ENCODE measurements at regions not wholly inside any gene's neighbourhood (a gene's known extent, or its start where the extent isn't known, plus 50 kb on each side); places are given as distances from the start of the nearest gene placed in this dataset.

DNA sequence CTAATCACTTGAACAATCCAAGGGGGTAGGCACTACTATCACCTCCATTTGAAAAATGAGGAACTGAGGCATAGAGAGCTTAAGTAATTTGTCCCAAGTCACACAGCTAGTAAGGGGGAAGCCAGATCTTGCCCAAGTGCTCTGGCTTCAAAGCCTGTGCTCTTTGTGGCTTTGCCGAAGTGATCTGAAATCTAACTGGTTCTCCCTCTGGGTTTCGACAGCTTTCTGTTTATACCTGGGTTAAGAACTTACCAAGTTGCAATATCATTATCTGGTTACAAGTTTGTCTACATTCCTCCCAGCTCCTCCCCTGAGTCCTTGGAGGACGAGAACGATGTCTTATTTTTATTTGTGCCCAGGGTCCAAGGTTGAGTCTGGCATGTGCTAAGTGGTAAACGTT is 125.3 kb upstream of the RAI2 start:
- H3K4me3 ChIP-seq: no peak overlapping the region
- no peaks in the 10 kb centered on the region for H3K4me1 ChIP-seq (replicated peaks in 1 of 2; ENCODE audit: control insufficient read depth in 2 of 2, insufficient read depth in 2 of 2, low read length in 2 of 2)
- H4K20me1 ChIP-seq (replicated peaks; ENCODE audit: control insufficient read depth, insufficient read depth, low read length): no peaks in the 10 kb centered on the region
- H3K27me3 ChIP-seq (ENCODE audit: control insufficient read depth in 2 of 2, insufficient read depth in 2 of 2, low read length in 2 of 2): peaks cover 0 to 5% of the 10 kb centered on the region in 2 experiments; a peak in 1 of 5 replicates
- no peak overlapping the region for H3K9ac ChIP-seq (ENCODE audit: insufficient read depth in 1 of 2, low read depth in 2 of 2, low read length in 2 of 2)
- no peaks in the 10 kb centered on the region for H3K9me3 ChIP-seq (replicated peaks; ENCODE audit: control insufficient read depth, insufficient read depth, low read depth, low read length)
- no peak overlapping the region for H3K27ac ChIP-seq (ENCODE audit: extremely low read depth, low read depth, low read length)
- H3K36me3 ChIP-seq (ENCODE audit: control insufficient read depth, insufficient read depth, low read length): no peaks in the 10 kb centered on the region
- no peaks in the 10 kb centered on the region for H3K9me1 ChIP-seq (ENCODE audit: control insufficient read depth, insufficient read depth, low read length)
- H3K4me2 ChIP-seq (ENCODE audit: insufficient read depth, low read length): no peak overlapping the region
- no peaks in the 10 kb centered on the region for H3K79me2 ChIP-seq (ENCODE audit: control insufficient read depth, insufficient read depth, low read length)
- intact Hi-C loops (cut with micrococcal nuclease) (no loop called here), in situ Hi-C loops (cut with MboI) (no loop called here)
- FAIRE-seq: no peak
- ATAC-seq: no peak
- POLR2A ChIA-PET: no interaction called here
- no peak for TF ChIP-seq MEF2A (IDR thresholded peaks at IDR 0.05; ENCODE audit: control insufficient read depth, low read depth, low read length)
- no peak for TF ChIP-seq E2F3 (CRISPR knock-in tag; IDR thresholded peaks at IDR 0.05)
- TF ChIP-seq E4F1 (CRISPR knock-in tag; IDR thresholded peaks at IDR 0.05; ENCODE audit: borderline replicate concordance): no peak
- TF ChIP-seq KLF13 (tag; IDR thresholded peaks at IDR 0.05; ENCODE audit: borderline replicate concordance, low read depth): no peak
- TF ChIP-seq, protein P1, sequence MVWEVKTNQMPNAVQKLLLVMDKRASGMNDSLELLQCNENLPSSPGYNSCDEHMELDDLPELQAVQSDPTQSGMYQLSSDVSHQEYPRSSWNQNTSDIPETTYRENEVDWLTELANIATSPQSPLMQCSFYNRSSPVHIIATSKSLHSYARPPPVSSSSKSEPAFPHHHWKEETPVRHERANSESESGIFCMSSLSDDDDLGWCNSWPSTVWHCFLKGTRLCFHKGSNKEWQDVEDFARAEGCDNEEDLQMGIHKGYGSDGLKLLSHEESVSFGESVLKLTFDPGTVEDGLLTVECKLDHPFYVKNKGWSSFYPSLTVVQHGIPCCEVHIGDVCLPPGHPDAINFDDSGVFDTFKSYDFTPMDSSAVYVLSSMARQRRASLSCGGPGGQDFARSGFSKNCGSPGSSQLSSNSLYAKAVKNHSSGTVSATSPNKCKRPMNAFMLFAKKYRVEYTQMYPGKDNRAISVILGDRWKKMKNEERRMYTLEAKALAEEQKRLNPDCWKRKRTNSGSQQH (CRISPR knock-in tag; IDR thresholded peaks at IDR 0.05): no peak
- no peak for TF ChIP-seq ZC3H11A (IDR thresholded peaks at IDR 0.05; ENCODE audit: low read depth, low read length)
- TF ChIP-seq, protein P2, sequence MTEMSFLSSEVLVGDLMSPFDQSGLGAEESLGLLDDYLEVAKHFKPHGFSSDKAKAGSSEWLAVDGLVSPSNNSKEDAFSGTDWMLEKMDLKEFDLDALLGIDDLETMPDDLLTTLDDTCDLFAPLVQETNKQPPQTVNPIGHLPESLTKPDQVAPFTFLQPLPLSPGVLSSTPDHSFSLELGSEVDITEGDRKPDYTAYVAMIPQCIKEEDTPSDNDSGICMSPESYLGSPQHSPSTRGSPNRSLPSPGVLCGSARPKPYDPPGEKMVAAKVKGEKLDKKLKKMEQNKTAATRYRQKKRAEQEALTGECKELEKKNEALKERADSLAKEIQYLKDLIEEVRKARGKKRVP (CRISPR knock-in tag; IDR thresholded peaks at IDR 0.05): no peak
- TF ChIP-seq, protein P3, sequence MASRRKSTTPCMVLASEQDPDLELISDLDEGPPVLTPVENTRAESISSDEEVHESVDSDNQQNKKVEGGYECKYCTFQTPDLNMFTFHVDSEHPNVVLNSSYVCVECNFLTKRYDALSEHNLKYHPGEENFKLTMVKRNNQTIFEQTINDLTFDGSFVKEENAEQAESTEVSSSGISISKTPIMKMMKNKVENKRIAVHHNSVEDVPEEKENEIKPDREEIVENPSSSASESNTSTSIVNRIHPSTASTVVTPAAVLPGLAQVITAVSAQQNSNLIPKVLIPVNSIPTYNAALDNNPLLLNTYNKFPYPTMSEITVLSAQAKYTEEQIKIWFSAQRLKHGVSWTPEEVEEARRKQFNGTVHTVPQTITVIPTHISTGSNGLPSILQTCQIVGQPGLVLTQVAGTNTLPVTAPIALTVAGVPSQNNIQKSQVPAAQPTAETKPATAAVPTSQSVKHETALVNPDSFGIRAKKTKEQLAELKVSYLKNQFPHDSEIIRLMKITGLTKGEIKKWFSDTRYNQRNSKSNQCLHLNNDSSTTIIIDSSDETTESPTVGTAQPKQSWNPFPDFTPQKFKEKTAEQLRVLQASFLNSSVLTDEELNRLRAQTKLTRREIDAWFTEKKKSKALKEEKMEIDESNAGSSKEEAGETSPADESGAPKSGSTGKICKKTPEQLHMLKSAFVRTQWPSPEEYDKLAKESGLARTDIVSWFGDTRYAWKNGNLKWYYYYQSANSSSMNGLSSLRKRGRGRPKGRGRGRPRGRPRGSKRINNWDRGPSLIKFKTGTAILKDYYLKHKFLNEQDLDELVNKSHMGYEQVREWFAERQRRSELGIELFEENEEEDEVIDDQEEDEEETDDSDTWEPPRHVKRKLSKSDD (conservative IDR thresholded peaks at IDR 0.05; ENCODE audit: low read length): no peak
- no TSS peak for BruUV-seq (replicated peaks)
- 0% methylated on average over 4 of the region's 5 CpGs for WGBS (ENCODE audit: insufficient coverage, low coverage, missing lambda C conversion rate)
- H2AFZ ChIP-seq (ENCODE audit: low read depth, low read length): no peak overlapping the region
- no peak for DNase-seq (ENCODE audit: extremely low read depth in 1 of 4, low spot score in 3 of 4)
- CTCF ChIA-PET (ENCODE audit: low intra/inter-chr PET ratio): no interaction called here

Measured in K562 (cell line).